Loucy (cell line): ENCODE measurements at regions not wholly inside any gene's neighbourhood (a gene's known extent, or its start where the extent isn't known, plus 50 kb on each side); places are given as distances from the start of the nearest gene placed in this dataset.

Source experiments
- EZH2phosphoT487 ChIP-seq: fragments of 200-600 bp; IDR thresholded peaks from 2 replicates; pipeline ENCODE4 v1.6.1; 2018; ENCODE audit warnings: antibody characterized with exemption, mild to moderate bottlenecking, moderate library complexity, borderline replicate concordance
- TF ChIP-seq, protein P1 (sequence below): fragments of 200-600 bp; sonication (generic); conservative IDR thresholded peaks from 2 replicates; pipeline ENCODE4 v1.5.1; 2014; ENCODE audit warnings: mild to moderate bottlenecking, antibody characterized with exemption, low read length

DNA sequence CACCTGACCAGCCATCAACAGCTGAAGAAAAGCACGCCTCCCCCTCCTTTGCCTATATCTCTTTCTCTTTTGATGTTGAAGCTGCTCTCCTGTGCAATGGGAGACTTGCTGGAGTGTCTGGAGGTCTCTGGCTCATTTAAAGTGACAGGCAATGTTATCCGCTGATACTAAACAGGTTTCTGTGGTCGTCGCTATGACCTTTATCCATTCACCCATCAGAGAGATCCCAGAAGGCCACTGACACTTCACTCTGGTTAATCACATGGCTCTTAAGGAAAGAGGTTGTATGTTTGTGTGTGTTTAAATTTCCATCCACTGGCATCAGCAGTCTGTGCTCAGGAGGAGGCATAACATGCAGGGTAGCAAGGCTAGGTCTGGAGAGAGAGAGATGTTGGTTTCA is 277.3 kb downstream of the MTX2 start:
- TF ChIP-seq, protein P1, sequence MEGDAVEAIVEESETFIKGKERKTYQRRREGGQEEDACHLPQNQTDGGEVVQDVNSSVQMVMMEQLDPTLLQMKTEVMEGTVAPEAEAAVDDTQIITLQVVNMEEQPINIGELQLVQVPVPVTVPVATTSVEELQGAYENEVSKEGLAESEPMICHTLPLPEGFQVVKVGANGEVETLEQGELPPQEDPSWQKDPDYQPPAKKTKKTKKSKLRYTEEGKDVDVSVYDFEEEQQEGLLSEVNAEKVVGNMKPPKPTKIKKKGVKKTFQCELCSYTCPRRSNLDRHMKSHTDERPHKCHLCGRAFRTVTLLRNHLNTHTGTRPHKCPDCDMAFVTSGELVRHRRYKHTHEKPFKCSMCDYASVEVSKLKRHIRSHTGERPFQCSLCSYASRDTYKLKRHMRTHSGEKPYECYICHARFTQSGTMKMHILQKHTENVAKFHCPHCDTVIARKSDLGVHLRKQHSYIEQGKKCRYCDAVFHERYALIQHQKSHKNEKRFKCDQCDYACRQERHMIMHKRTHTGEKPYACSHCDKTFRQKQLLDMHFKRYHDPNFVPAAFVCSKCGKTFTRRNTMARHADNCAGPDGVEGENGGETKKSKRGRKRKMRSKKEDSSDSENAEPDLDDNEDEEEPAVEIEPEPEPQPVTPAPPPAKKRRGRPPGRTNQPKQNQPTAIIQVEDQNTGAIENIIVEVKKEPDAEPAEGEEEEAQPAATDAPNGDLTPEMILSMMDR, result no peak
- TF ChIP-seq EZH2phosphoT487, result no peak
